K562 (cell line): ENCODE measurements at regions not wholly inside any gene's neighbourhood (a gene's known extent, or its start where the extent isn't known, plus 50 kb on each side); places are given as distances from the start of the nearest gene placed in this dataset.

ENCODE experiments used
- ATAC-seq: fragments of 200-7000 bp; cut with Tn5 transposase; 3 replicates; pipeline ENCODE4 v1.9.1; 2020; ENCODE audit warnings: moderate library complexity
- BruUV-seq: library from RNA; stranded (reverse); fragments of 400-500 nt; replicated peaks from 2 replicates; lab custom pipeline; 2021; lab: Mats Ljungman, UMichigan
- CTCF ChIA-PET: fragments of 300-600 bp; formaldehyde crosslinking; extraction: SDS; loops from one replicate; lab custom pipeline; 2021; ENCODE audit warnings: low intra/inter-chr PET ratio; lab: Yijun Ruan, JAX
- POLR2A ChIA-PET: fragments of 300-600, 350-650 bp; sonication (Branson Sonifier 250); formaldehyde crosslinking; extraction: SDS; loops from one replicate; lab custom pipeline; 2021; ENCODE audit warnings: antibody characterized with exemption, inconsistent platforms; lab: Yijun Ruan, JAX
- DNase-seq, 4 experiments: peaks; one replicate each; pipeline versions ENCODE4 v3.0.0 to v3.0.0-alpha.2; 2011 to 2018; ENCODE audit warnings: low spot score in 3 of 4, mixed read lengths in 3 of 4; ENCODE audit errors: extremely low read depth in 1 of 4
- FAIRE-seq: peaks from 2 replicates; lab custom pipeline; 2011; peaks lifted over from hg19 to GRCh38; lab: Jason Lieb, UNC
- H2AFZ ChIP-seq: 2 replicates; pipeline ENCODE4 v1.6.0; 2011; ENCODE audit warnings: low read depth, low read length, control low read depth, inconsistent platforms
- H3K27ac ChIP-seq: fragments of 200-600 bp; 3 replicates; pipeline ENCODE4 v1.8.0; 2011; ENCODE audit warnings: low read depth, mild to moderate bottlenecking, control low read depth, inconsistent platforms, low read length, moderate library complexity, mixed read lengths; ENCODE audit errors: extremely low read depth
- H3K27me3 ChIP-seq, 2 experiments: fragments of 300-600 bp in 1 of 2; 2 replicates in 1 of 2; 3 replicates in 1 of 2; pipeline versions ENCODE4 v1.6.0 to v1.8.0; 2011; ENCODE audit warnings: inconsistent platforms in 2 of 2, low read length in 2 of 2, mild to moderate bottlenecking in 1 of 2, mixed read lengths in 1 of 2, moderate library complexity in 1 of 2; ENCODE audit not compliant: control insufficient read depth in 2 of 2, insufficient read depth in 2 of 2
- H3K36me3 ChIP-seq: fragments of 300-600 bp; 3 replicates; pipeline ENCODE4 v1.8.0; 2011; ENCODE audit warnings: mild to moderate bottlenecking, low read length, inconsistent platforms; ENCODE audit not compliant: control insufficient read depth, insufficient read depth
- H3K4me1 ChIP-seq, 2 experiments: fragments of 200-600 bp in 1 of 2; replicated peaks in 1 of 2; 2 replicates in 1 of 2; 3 replicates in 1 of 2; pipeline versions ENCODE4 v1.5.1 to v1.8.0; 2011; ENCODE audit warnings: inconsistent platforms in 2 of 2, low read length in 2 of 2, mild to moderate bottlenecking in 1 of 2, mixed read lengths in 1 of 2, moderate library complexity in 1 of 2; ENCODE audit not compliant: control insufficient read depth in 2 of 2, insufficient read depth in 2 of 2
- H3K4me2 ChIP-seq: 2 replicates; pipeline ENCODE4 v1.6.1; 2011; ENCODE audit warnings: low read length, control low read depth, inconsistent platforms, mixed read lengths; ENCODE audit not compliant: insufficient read depth
- H3K4me3 ChIP-seq: fragments of 200-600 bp; sonication (generic), shearing (Covaris generic); 2 replicates; pipeline ENCODE4 v1.5.1; 2016; ENCODE audit warnings: control low read depth, inconsistent platforms
- H3K79me2 ChIP-seq: fragments of 200-600 bp; 3 replicates; pipeline ENCODE4 v1.8.0; 2011; ENCODE audit warnings: low read length, inconsistent platforms; ENCODE audit not compliant: control insufficient read depth, insufficient read depth
- H3K9ac ChIP-seq, 2 experiments: 2 replicates each; pipeline versions ENCODE4 v1.6.0 to v1.6.1; 2011; ENCODE audit warnings: low read depth in 2 of 2, low read length in 2 of 2, control low read depth in 1 of 2, inconsistent platforms in 1 of 2, mild to moderate bottlenecking in 1 of 2, mixed read lengths in 1 of 2; ENCODE audit not compliant: insufficient read depth in 1 of 2
- H3K9me1 ChIP-seq: one replicate; pipeline ENCODE4 v1.6.0; 2011; ENCODE audit warnings: inconsistent platforms, mild to moderate bottlenecking, low read length, moderate library complexity; ENCODE audit not compliant: control insufficient read depth, insufficient read depth
- H3K9me3 ChIP-seq: replicated peaks from 2 replicates; pipeline ENCODE4 v1.5.1; 2011; ENCODE audit warnings: low read depth, low read length, inconsistent platforms; ENCODE audit not compliant: control insufficient read depth, insufficient read depth
- H4K20me1 ChIP-seq: replicated peaks from 2 replicates; pipeline ENCODE4 v1.6.1; 2011; ENCODE audit warnings: low read length, inconsistent platforms, mixed read lengths; ENCODE audit not compliant: control insufficient read depth, insufficient read depth
- ARID1B ChIP-seq: fragments of 450-650 bp; IDR thresholded peaks from 2 replicates; pipeline ENCODE4 v1.6.1; 2016; ENCODE audit warnings: antibody characterized with exemption, mild to moderate bottlenecking, inconsistent platforms
- ARID2 ChIP-seq: fragments of 450-650 bp; IDR thresholded peaks from 2 replicates; pipeline ENCODE4 v1.6.1; 2017; ENCODE audit warnings: antibody characterized with exemption, mild to moderate bottlenecking
- CAMTA2 ChIP-seq: fragments of 250-450 bp; sonication (Bioruptor Pico); conservative IDR thresholded peaks from 2 replicates; pipeline ENCODE4 v1.5.1; 2022
- EGR1 ChIP-seq: fragments of 450-650 bp; conservative IDR thresholded peaks from 2 replicates; pipeline ENCODE4 v1.6.1; 2017; ENCODE audit warnings: mild to moderate bottlenecking
- PCBP2 ChIP-seq: fragments of 200-400 bp; formaldehyde crosslinking; IDR thresholded peaks from 2 replicates; pipeline ENCODE4 v1.6.1; 2018; ENCODE audit warnings: low read length, low read depth, mild to moderate bottlenecking, moderate library complexity; ENCODE audit not compliant: poor library complexity, severe bottlenecking
- TAF7 ChIP-seq: fragments of 450-650 bp; IDR thresholded peaks from 2 replicates; pipeline ENCODE4 v1.6.1; 2016; ENCODE audit warnings: missing genetic modification characterization, missing compliant biosample characterization
- TCFL5 ChIP-seq: fragments of 250-450 bp; sonication (Bioruptor Pico); conservative IDR thresholded peaks from 2 replicates; pipeline ENCODE4 v1.6.1; 2021; ENCODE audit warnings: mild to moderate bottlenecking, moderate library complexity, matching md5 sums
- ZSCAN29 ChIP-seq: fragments of 450-650 bp; IDR thresholded peaks from 2 replicates; pipeline ENCODE4 v1.6.1; 2017
- in situ Hi-C: fragments of 300-500 bp; cut with MboI; formaldehyde crosslinking; loops from 4 replicates; pipeline ENCODE4 v1.15.0; 2018; ENCODE audit warnings: inconsistent platforms, mixed read lengths
- intact Hi-C: fragments of 100-400 bp; cut with micrococcal nuclease; formaldehyde crosslinking; loops from 2 replicates; pipeline ENCODE4 v1.14.2; 2022
- TF ChIP-seq, protein P1 (sequence below): fragments of 250-450 bp; sonication (Bioruptor Pico); IDR thresholded peaks from 2 replicates; pipeline ENCODE4 v1.5.0; 2021

DNA sequence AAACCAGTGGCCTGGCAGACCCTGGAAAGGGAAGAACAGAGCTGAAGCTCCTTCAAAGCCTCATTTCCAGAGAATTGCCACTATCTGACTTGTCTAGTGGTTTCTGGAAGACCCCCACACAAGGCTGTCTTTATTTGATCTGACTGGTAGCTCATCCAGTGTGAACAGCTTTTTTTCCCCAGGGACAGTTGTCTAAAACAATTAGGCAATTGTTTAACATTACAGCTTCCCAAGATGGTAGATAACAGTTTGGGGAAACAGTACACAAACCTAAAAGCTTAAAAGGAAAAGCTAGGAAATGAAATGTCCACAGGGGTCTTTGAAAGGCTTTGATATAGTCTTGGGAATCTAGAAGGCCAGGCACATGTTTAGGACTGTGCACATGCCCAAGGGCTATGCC lies 203.4 kb upstream of the CTBP2 start:
- Histone ChIP-seq H4K20me1 (no peaks in the 10 kb centered on the region), H3K9me1 (no peaks in the 10 kb centered on the region), H3K4me3 (no peak overlapping the region), H2AFZ (no peak overlapping the region), H3K27me3 (0 out of 5 replicates have a peak, but pooled peaks cover 0 to 6% of the 10 kb centered on the region in 2 experiments), H3K4me1 (no peaks in the 10 kb centered on the region), H3K27ac (no peak overlapping the region)
- ATAC-seq (no peak), DNase-seq (no peak), FAIRE-seq (no peak)
- intact Hi-C loops: no loop called here
- CTCF ChIA-PET: no interaction called here
- POLR2A ChIA-PET: interaction anchor here (1.7 kb wide), 1 partner anchor 11 kb away, joined by 5 read pairs; no protein-coding TSS in a partner anchor
- no peak for TF ChIP-seq ARID2
- TF ChIP-seq ARID1B: no peak
- TF ChIP-seq, protein P1, sequence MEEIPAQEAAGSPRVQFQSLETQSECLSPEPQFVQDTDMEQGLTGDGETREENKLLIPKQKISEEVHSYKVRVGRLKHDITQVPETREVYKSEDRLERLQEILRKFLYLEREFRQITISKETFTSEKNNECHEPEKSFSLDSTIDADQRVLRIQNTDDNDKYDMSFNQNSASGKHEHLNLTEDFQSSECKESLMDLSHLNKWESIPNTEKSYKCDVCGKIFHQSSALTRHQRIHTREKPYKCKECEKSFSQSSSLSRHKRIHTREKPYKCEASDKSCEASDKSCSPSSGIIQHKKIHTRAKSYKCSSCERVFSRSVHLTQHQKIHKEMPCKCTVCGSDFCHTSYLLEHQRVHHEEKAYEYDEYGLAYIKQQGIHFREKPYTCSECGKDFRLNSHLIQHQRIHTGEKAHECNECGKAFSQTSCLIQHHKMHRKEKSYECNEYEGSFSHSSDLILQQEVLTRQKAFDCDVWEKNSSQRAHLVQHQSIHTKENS (CRISPR knock-in tag): no peak
- TF ChIP-seq TAF7 (tag): no peak
- TF ChIP-seq EGR1: no peak
- no peak for TF ChIP-seq CAMTA2 (CRISPR knock-in tag)
- TF ChIP-seq ZSCAN29: no peak
- no peak for TF ChIP-seq TCFL5
- TF ChIP-seq PCBP2: no peak
- TF ChIP-seq, all 486 proteins: peak for 0
- Histone ChIP-seq H3K4me2 (no peak overlapping the region), H3K79me2 (no peaks in the 10 kb centered on the region), H3K9ac (no peak overlapping the region), H3K9me3 (no peaks in the 10 kb centered on the region), H3K36me3 (no peaks in the 10 kb centered on the region)
- BruUV-seq: no TSS peak
- in situ Hi-C loops: no loop called here
